ENCODE measurements at regions not wholly inside any gene's neighbourhood (a gene's known extent, or its start where the extent isn't known, plus 50 kb on each side); places are given as distances from the start of the nearest gene placed in this dataset.

- no peak overlapping the region for H3K4me3 ChIP-seq
- H3K4me3 Mint-ChIP-seq, result no peak overlapping the region
- no peak overlapping the region for H3K4me2 ChIP-seq
- H3K79me2 ChIP-seq (replicated peaks; ENCODE audit: insufficient read depth), result no peaks in the 10 kb centered on the region
- H3K36me3 ChIP-seq (ENCODE audit: insufficient read depth), result no peaks in the 10 kb centered on the region
- H3K4me1 Mint-ChIP-seq, result no peaks in the 10 kb centered on the region
- no peaks in the 10 kb centered on the region for H3K9me3 Mint-ChIP-seq
- DNase-seq (ENCODE audit: low spot score), result no peak
- H3K27me3 Mint-ChIP-seq (ENCODE audit: insufficient read depth, low read depth, poor library complexity), result peaks cover 5% of the 10 kb centered on the region
- TF ChIP-seq CTCF (conservative IDR thresholded peaks at IDR 0.05; ENCODE audit: low read depth in 2 of 2) (no peak), REST (IDR thresholded peaks at IDR 0.05; ENCODE audit: unreplicated experiment) (no peak), NANOG (IDR thresholded peaks at IDR 0.05; ENCODE audit: borderline replicate concordance) (no peak), JUNB (IDR thresholded peaks at IDR 0.05; ENCODE audit: unreplicated experiment) (no peak), ZNF331 (CRISPR knock-in tag; IDR thresholded peaks at IDR 0.05; ENCODE audit: low read depth) (no peak)
- no peak overlapping the region for H3K27ac Mint-ChIP-seq
- no peak for ATAC-seq
- no peak overlapping the region for H3K27ac ChIP-seq (ENCODE audit: low read depth)
- H3K9me2 ChIP-seq (ENCODE audit: insufficient read depth), result no peaks in the 10 kb centered on the region
- H3K36me3 Mint-ChIP-seq (ENCODE audit: low read depth), result no peaks in the 10 kb centered on the region
- H2AFZ ChIP-seq, result no peak overlapping the region
- H3F3A ChIP-seq (replicated peaks; ENCODE audit: low read depth), result no peaks in the 10 kb centered on the region
- H4K20me1 ChIP-seq (replicated peaks; ENCODE audit: insufficient read depth), result no peaks in the 10 kb centered on the region
- no peaks in the 10 kb centered on the region for H3K4me1 ChIP-seq (ENCODE audit: insufficient read depth)
- no peaks in the 10 kb centered on the region for H3K27me3 ChIP-seq (ENCODE audit: insufficient read depth)
Measured at GRCh38 chr3:24707936-24708335, 213.3 kb upstream of the THRB start.

GRCh38 chr3:24709956-24710355 lies 215.3 kb upstream of the THRB start:
- no peaks in the 10 kb centered on the region for H3K79me2 ChIP-seq (replicated peaks; ENCODE audit: insufficient read depth)
- H3K4me3 Mint-ChIP-seq, result no peak overlapping the region
- ATAC-seq, result no peak
- H3K4me2 ChIP-seq, result no peak overlapping the region
- peaks cover 4% of the 10 kb centered on the region for H3K27me3 Mint-ChIP-seq (ENCODE audit: insufficient read depth, low read depth, poor library complexity)
- no peak for DNase-seq (ENCODE audit: low spot score)
- no peaks in the 10 kb centered on the region for H3K9me3 Mint-ChIP-seq
- TF ChIP-seq CTCF (conservative IDR thresholded peaks at IDR 0.05; ENCODE audit: low read depth in 2 of 2), result no peak
- no peaks in the 10 kb centered on the region for H3K36me3 Mint-ChIP-seq (ENCODE audit: low read depth)
- no peak overlapping the region for H3K4me3 ChIP-seq
- peaks cover 7% of the 10 kb centered on the region; the same call in 2 of the 3 replicates for H3K4me1 Mint-ChIP-seq
- no peaks in the 10 kb centered on the region for H3K36me3 ChIP-seq (ENCODE audit: insufficient read depth)
- H4K20me1 ChIP-seq (replicated peaks; ENCODE audit: insufficient read depth), result no peaks in the 10 kb centered on the region
- no peak overlapping the region for H2AFZ ChIP-seq
- H3F3A ChIP-seq (replicated peaks; ENCODE audit: low read depth), result no peaks in the 10 kb centered on the region
- H3K9me2 ChIP-seq (ENCODE audit: insufficient read depth), result no peaks in the 10 kb centered on the region
- H3K27ac ChIP-seq (ENCODE audit: low read depth), result no peak overlapping the region
- no peaks in the 10 kb centered on the region for H3K4me1 ChIP-seq (ENCODE audit: insufficient read depth)
- no peaks in the 10 kb centered on the region for H3K27me3 ChIP-seq (ENCODE audit: insufficient read depth)
- H3K27ac Mint-ChIP-seq, result no peak overlapping the region
